Stomach (tissue), 4 donors: ENCODE measurements at regions not wholly inside any gene's neighbourhood (a gene's known extent, or its start where the extent isn't known, plus 50 kb on each side); places are given as distances from the start of the nearest gene placed in this dataset.

Experiments used
- EP300 ChIP-seq: sonication (generic); formaldehyde crosslinking; IDR thresholded peaks from one replicate; pipeline ENCODE4 v1.6.1; 2017; ENCODE audit warnings: antibody characterized with exemption
- POLR2A ChIP-seq, 4 donors: fragments of 450-650 bp; IDR thresholded peaks; one replicate each; pipeline ENCODE4 v1.6.1; 2016; ENCODE audit warnings: antibody characterized with exemption in 4 of 4, control low read depth in 2 of 4, mild to moderate bottlenecking in 1 of 4, moderate library complexity in 1 of 4
- POLR2AphosphoS5 ChIP-seq, 3 donors: sonication (generic); formaldehyde crosslinking; IDR thresholded peaks; one replicate each; pipeline ENCODE4 v1.6.1; 2016; ENCODE audit warnings: antibody characterized with exemption in 3 of 3
- TF ChIP-seq, protein P1 (sequence below), 7 experiments: fragments of 450-650 bp in 4 of 7; fragments of 200-600 bp in 3 of 7; sonication (generic) in 3 of 7; IDR thresholded peaks; one replicate each; pipeline ENCODE4 v1.5.1; 2016 to 2019; ENCODE audit warnings: antibody characterized with exemption in 7 of 7, control low read depth in 2 of 7, mild to moderate bottlenecking in 1 of 7

DNA sequence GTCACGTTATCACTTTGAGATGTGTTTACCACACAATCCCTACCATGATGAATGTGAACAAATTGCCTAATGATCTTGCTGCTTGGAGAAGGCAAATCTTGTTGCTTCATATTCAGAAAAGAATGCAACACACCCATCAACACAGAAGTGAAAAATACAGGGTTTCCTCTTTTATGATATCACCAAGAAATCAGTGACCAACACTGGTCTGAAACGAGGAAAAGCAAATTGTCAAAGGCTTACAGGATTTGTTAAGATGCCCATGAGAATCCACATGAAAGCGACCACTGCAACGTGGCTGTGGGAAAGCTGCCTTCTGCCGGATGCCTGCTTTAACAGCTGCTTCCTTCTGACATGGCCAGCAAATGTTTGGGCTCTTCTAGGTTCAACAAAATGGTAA lies 397.6 kb upstream of the LRATD1 start:
- no peak for TF ChIP-seq POLR2A (IDR thresholded peaks at IDR 0.05)
- TF ChIP-seq, protein P1, sequence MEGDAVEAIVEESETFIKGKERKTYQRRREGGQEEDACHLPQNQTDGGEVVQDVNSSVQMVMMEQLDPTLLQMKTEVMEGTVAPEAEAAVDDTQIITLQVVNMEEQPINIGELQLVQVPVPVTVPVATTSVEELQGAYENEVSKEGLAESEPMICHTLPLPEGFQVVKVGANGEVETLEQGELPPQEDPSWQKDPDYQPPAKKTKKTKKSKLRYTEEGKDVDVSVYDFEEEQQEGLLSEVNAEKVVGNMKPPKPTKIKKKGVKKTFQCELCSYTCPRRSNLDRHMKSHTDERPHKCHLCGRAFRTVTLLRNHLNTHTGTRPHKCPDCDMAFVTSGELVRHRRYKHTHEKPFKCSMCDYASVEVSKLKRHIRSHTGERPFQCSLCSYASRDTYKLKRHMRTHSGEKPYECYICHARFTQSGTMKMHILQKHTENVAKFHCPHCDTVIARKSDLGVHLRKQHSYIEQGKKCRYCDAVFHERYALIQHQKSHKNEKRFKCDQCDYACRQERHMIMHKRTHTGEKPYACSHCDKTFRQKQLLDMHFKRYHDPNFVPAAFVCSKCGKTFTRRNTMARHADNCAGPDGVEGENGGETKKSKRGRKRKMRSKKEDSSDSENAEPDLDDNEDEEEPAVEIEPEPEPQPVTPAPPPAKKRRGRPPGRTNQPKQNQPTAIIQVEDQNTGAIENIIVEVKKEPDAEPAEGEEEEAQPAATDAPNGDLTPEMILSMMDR (IDR thresholded peaks at IDR 0.05) = no peak
- no peak for TF ChIP-seq EP300
- TF ChIP-seq POLR2AphosphoS5 (IDR thresholded peaks at IDR 0.05) = no peak
